ENCODE measurements at regions not wholly inside any gene's neighbourhood (a gene's known extent, or its start where the extent isn't known, plus 50 kb on each side); places are given as distances from the start of the nearest gene placed in this dataset.

GRCh38 chr15:77871852-77872371 lies 205.6 kb downstream of the TBC1D2B start:
- H3K27me3 ChIP-seq (replicated peaks in 1 of 4; ENCODE audit: control insufficient read depth in 3 of 4, extremely low read depth in 1 of 4, insufficient read depth in 3 of 4, low read length in 3 of 4), result 0 out of 7 replicates have a peak, but pooled peaks cover 0 to 2% (median 0%) of the 10 kb centered on the region in 4 experiments
- TF ChIP-seq TEAD4 (IDR thresholded peaks at IDR 0.05; ENCODE audit: low read depth, low read length) (0 out of 2 replicates have a peak, but pooled peaks have one; percentile 3), TAF1 (IDR thresholded peaks at IDR 0.05; ENCODE audit: low read depth, low read length) (no peak), SAP30 (IDR thresholded peaks at IDR 0.05; ENCODE audit: insufficient read depth, insufficient replicate concordance, low read length) (no peak), CTCF (IDR thresholded peaks at IDR 0.05; ENCODE audit: control extremely low read depth in 1 of 3, insufficient read depth in 1 of 3, low read depth in 1 of 3, low read length in 3 of 3) (peak; percentile 58 to 75 (median 61))
- ChIA-PET CTCF (ENCODE audit: partially characterized antibody) (interaction anchor here (0.6 to 1.0 kb wide), 4 partner anchors 22 to 216 kb away, joined by 3 to 4 read pairs (median 4); no protein-coding TSS in a partner anchor), POLR2A (ENCODE audit: partially characterized antibody) (no interaction called here)
- H4K5ac ChIP-seq (ENCODE audit: insufficient read length, low read depth, low read length), result no peak overlapping the region
- H3K18ac ChIP-seq (ENCODE audit: extremely low read depth, low read length), result no peak overlapping the region
- 77% methylated on average over 11 of the region's 11 CpGs; no CpG with 5 or more reads in 1 of the 2 experiments for WGBS, 2 experiments (ENCODE audit: extremely low coverage in 1 of 2, insufficient coverage in 1 of 2, insufficient read length in 1 of 2, insufficient replicate concordance in 2 of 2, low coverage in 1 of 2, low lambda C conversion rate in 2 of 2, missing lambda C conversion rate in 1 of 2)
- no peak overlapping the region for H2AK5ac ChIP-seq (ENCODE audit: low read depth, low read length)
- H2AFZ ChIP-seq (ENCODE audit: low read length), result no peak overlapping the region
- H2BK20ac ChIP-seq (ENCODE audit: low read length), result no peak overlapping the region
- H4K8ac ChIP-seq (ENCODE audit: extremely low read depth, insufficient read depth, low read length), result peak overlapping the region; percentile 80
- H3K36me3 ChIP-seq (ENCODE audit: control insufficient read depth in 2 of 4, insufficient read depth in 4 of 4, low read length in 3 of 4), result no peaks in the 10 kb centered on the region
- H3K9ac ChIP-seq (replicated peaks in 1 of 4; ENCODE audit: extremely low read depth in 1 of 4, low read depth in 3 of 4, low read length in 3 of 4), result no peak overlapping the region
- no peaks in the 10 kb centered on the region for H3K4me1 ChIP-seq (replicated peaks in 1 of 4; ENCODE audit: control insufficient read depth in 3 of 4, insufficient read depth in 4 of 4, low read length in 3 of 4)
- H3K9me3 ChIP-seq (ENCODE audit: insufficient read depth in 2 of 2, low read depth in 1 of 2, low read length in 1 of 2), result no peaks in the 10 kb centered on the region
- H4K91ac ChIP-seq (replicated peaks; ENCODE audit: insufficient read length, low read length), result peak overlapping the region; percentile 84
- no peak overlapping the region for H3K4me2 ChIP-seq (ENCODE audit: insufficient read depth in 1 of 2, low read depth in 2 of 2, low read length in 2 of 2)
- DNase-seq (ENCODE audit: low read depth in 1 of 2, low spot score in 2 of 2), result peak in 1 of 2 experiments; percentile 77
- no peak overlapping the region for H2BK120ac ChIP-seq (replicated peaks; ENCODE audit: low read depth, low read length)
- 0 out of 2 replicates have a peak overlapping the region, but pooled peaks have one; percentile 46 for H2BK15ac ChIP-seq (ENCODE audit: low read length)
- no peak overlapping the region for H3K27ac ChIP-seq (ENCODE audit: low read depth, low read length)
- H3K14ac ChIP-seq (ENCODE audit: insufficient read length), result no peak overlapping the region
- H3K56ac ChIP-seq (replicated peaks; ENCODE audit: insufficient read length, low read depth, low read length), result no peak overlapping the region
- FAIRE-seq, result no peak
- no peak overlapping the region for H3K4ac ChIP-seq (replicated peaks; ENCODE audit: insufficient read length, low read depth, low read length)
- H2BK5ac ChIP-seq (ENCODE audit: low read depth, low read length), result no peak overlapping the region
- H3K4me3 ChIP-seq (ENCODE audit: extremely low read depth in 1 of 4, insufficient read depth in 2 of 4, low read depth in 3 of 4, low read length in 4 of 4), result no peak overlapping the region
- no peak overlapping the region; the same call in 1 of the 2 replicates for H2BK12ac ChIP-seq (ENCODE audit: low read depth, low read length)
- H3K23ac ChIP-seq (ENCODE audit: insufficient read length), result no peak overlapping the region
- H3K23me2 ChIP-seq (ENCODE audit: low read depth, low read length), result no peaks in the 10 kb centered on the region
- no peaks in the 10 kb centered on the region for H3K79me1 ChIP-seq (ENCODE audit: low read depth, low read length)
- no peaks in the 10 kb centered on the region for H3K79me2 ChIP-seq (ENCODE audit: control insufficient read depth in 1 of 2, insufficient read depth in 2 of 2, low read length in 2 of 2)
- no peaks in the 10 kb centered on the region for H4K20me1 ChIP-seq (replicated peaks in 1 of 2; ENCODE audit: control insufficient read depth in 1 of 2, insufficient read depth in 2 of 2, low read length in 2 of 2)

Data from H1 (cell line).